SK-N-SH (cell line): ENCODE measurements at regions not wholly inside any gene's neighbourhood (a gene's known extent, or its start where the extent isn't known, plus 50 kb on each side); places are given as distances from the start of the nearest gene placed in this dataset.

Experiments
- TAF1 ChIP-seq: IDR thresholded peaks from 2 replicates; pipeline ENCODE4 v1.6.1; 2012; ENCODE audit warnings: low read depth, mild to moderate bottlenecking, low read length, moderate library complexity, borderline replicate concordance
- TF ChIP-seq, protein P1 (sequence below): fragments of 200-600 bp; sonication (generic); IDR thresholded peaks from 2 replicates; pipeline ENCODE4 v1.6.1; 2017; ENCODE audit warnings: antibody characterized with exemption, mild to moderate bottlenecking, moderate library complexity

DNA sequence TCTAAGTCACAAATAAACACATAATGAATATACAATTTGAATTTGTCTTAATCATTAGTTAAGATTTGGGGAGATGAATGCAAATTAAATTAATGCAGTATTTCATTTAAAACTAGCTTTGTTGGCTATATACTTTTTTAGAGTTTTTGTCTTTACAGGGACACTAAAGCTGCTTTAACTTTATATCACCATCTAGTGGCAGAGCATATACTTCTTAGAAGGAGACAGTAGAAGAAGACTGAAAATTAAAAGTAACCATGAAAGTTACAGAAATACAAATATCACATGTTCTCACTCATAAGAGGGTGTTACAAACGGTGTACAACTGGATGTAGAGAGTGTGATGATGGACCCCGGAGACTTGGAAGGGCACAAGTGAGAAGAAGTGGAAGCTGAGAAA lies 268.3 kb upstream of the NETO1 start:
- no peak for TF ChIP-seq TAF1
- TF ChIP-seq, protein P1, sequence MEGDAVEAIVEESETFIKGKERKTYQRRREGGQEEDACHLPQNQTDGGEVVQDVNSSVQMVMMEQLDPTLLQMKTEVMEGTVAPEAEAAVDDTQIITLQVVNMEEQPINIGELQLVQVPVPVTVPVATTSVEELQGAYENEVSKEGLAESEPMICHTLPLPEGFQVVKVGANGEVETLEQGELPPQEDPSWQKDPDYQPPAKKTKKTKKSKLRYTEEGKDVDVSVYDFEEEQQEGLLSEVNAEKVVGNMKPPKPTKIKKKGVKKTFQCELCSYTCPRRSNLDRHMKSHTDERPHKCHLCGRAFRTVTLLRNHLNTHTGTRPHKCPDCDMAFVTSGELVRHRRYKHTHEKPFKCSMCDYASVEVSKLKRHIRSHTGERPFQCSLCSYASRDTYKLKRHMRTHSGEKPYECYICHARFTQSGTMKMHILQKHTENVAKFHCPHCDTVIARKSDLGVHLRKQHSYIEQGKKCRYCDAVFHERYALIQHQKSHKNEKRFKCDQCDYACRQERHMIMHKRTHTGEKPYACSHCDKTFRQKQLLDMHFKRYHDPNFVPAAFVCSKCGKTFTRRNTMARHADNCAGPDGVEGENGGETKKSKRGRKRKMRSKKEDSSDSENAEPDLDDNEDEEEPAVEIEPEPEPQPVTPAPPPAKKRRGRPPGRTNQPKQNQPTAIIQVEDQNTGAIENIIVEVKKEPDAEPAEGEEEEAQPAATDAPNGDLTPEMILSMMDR: peak; percentile 43; the same call in 1 of the 2 replicates
